ENCODE measurements at regions not wholly inside any gene's neighbourhood (a gene's known extent, or its start where the extent isn't known, plus 50 kb on each side); places are given as distances from the start of the nearest gene placed in this dataset.
"Not testable (repeated sequence)": the region's sequence is repeated elsewhere in the genome, so short reads cannot be mapped to it uniquely, and the experiment has no call there.

DNA sequence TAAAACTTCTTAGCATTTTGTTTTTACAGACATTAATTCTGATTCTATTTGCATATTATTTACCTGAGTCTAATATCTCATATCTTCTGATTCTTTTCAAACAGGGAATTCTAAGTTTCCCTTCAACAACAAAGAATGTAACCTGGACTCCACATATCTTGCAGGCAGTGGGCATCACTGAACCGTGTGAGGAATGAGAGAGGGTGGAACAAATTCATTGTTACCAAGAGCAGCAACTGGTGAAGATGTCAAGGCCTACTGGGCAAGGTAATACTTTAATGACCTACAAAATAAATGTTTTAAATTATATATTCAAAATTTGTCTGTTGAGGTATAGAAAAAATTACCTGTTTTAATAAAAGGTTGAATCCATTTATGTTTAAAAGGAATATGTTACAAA, 455.3 kb upstream of the TUSC1 start:
- no peak for DNase-seq (ENCODE audit: low read depth, low spot score)
- in situ Hi-C loops (cut with HindIII; ENCODE audit: low sequenced_read_pairs): no loop called here
- no peak overlapping the region for H3K4me3 ChIP-seq (ENCODE audit: low read depth, low read length)
- TF ChIP-seq, protein P1, sequence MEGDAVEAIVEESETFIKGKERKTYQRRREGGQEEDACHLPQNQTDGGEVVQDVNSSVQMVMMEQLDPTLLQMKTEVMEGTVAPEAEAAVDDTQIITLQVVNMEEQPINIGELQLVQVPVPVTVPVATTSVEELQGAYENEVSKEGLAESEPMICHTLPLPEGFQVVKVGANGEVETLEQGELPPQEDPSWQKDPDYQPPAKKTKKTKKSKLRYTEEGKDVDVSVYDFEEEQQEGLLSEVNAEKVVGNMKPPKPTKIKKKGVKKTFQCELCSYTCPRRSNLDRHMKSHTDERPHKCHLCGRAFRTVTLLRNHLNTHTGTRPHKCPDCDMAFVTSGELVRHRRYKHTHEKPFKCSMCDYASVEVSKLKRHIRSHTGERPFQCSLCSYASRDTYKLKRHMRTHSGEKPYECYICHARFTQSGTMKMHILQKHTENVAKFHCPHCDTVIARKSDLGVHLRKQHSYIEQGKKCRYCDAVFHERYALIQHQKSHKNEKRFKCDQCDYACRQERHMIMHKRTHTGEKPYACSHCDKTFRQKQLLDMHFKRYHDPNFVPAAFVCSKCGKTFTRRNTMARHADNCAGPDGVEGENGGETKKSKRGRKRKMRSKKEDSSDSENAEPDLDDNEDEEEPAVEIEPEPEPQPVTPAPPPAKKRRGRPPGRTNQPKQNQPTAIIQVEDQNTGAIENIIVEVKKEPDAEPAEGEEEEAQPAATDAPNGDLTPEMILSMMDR (IDR thresholded peaks at IDR 0.05; ENCODE audit: low read depth, low read length): no peak

DNA sequence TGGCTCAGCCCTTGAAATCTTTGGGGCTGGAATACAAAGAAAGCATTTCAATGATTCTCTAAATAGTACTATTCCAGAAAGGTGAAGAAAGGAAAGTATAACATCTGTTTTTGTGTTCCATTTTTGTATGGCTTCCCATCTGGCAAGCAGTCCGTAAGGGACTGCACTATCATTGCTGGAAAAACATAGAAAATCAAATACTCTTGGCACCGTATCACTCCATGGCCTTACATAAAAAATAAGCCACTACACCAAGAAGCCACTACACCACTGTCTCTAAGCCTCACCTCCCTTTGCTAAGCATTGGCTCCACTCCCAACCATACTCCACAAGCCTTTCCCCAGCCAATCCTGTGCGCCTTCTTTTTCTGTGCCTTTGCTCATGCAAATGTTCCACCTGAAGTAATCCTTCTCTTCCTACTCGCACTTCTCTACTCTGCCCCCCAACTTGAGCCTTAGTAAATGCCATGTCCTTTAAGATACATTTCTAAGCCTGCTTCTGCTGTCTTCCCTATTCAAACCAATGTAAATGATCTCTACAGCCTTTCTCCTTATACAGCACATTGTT, 454.6 kb upstream of the TUSC1 start:
- H3K4me3 ChIP-seq (ENCODE audit: low read depth, low read length): no peak overlapping the region
- in situ Hi-C loops (cut with HindIII; ENCODE audit: low sequenced_read_pairs): no loop called here
- TF ChIP-seq, protein P1 (IDR thresholded peaks at IDR 0.05; ENCODE audit: low read depth, low read length): no peak
- DNase-seq (ENCODE audit: low read depth, low spot score): no peak

DNA sequence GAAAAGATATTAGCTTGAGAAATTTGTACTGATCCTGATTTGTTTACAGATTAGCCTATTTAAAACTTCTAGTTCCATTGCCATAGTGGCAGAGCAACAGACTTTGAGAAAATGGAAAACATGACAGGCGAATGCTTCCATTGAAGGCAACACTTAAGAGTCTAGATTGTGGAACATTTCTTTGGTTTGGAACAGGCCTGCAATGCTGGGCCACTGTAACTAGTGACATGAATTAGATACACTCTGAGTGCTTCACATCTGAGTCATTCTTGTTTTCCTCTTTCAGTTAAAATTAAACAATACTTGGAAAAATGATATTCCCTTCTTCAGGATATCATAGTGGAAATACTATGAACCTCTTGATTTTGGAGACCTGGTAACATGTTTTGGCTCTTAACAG, 453.6 kb upstream of the TUSC1 start:
- in situ Hi-C loops (cut with HindIII; ENCODE audit: low sequenced_read_pairs): no loop called here
- TF ChIP-seq, protein P1 (IDR thresholded peaks at IDR 0.05; ENCODE audit: low read depth, low read length): no peak
- no peak overlapping the region for H3K4me3 ChIP-seq (ENCODE audit: low read depth, low read length)
- DNase-seq (ENCODE audit: low read depth, low spot score): peak; percentile 43

DNA sequence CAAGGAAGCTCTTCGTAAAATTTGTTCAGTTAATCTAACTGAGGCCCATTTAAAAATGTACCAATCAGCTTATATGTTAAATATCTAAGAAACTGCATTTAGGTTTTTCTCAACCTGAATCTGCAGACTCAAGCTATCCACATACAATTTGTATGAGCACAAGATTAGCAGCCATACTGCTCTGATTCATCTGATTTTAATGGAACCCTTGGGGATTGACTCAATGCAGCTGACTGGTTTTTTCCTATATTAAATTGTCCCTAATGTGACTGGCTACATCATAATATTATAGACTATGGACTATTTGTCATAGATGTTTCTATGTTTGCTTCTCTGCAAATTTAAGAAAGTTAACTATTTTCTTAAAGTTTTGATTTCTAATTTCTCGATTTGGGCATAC, 451.0 kb upstream of the TUSC1 start:
- TF ChIP-seq, protein P1 (IDR thresholded peaks at IDR 0.05; ENCODE audit: low read depth, low read length): no peak
- no peak overlapping the region for H3K4me3 ChIP-seq (ENCODE audit: low read depth, low read length)
- peak; percentile 23 for DNase-seq (ENCODE audit: low read depth, low spot score)
- in situ Hi-C loops (cut with HindIII; ENCODE audit: low sequenced_read_pairs): no loop called here

DNA sequence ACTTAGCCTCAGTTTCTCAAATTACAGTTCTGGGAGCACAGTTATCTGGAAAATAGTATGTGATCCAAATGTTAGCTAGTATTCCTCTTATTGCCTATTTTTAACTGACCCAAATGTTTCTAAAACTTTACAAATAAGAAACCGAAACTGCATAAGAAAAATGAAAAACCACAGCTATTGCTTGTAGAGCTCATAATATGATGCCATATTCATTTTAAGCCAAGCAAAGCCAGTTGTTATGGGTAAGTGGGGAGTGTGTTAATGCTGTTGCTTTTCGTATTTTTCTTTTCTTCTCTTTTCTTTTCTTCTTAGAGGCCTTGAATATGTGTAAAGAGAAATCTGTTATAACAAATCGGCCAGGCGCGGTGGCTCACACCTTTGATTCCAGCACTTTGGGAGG, 447.4 kb upstream of the TUSC1 start:
- H3K4me3 ChIP-seq (ENCODE audit: low read depth, low read length): no peak overlapping the region
- DNase-seq (ENCODE audit: low read depth, low spot score): no peak
- in situ Hi-C loops (cut with HindIII; ENCODE audit: low sequenced_read_pairs): no loop called here
- TF ChIP-seq, protein P1 (IDR thresholded peaks at IDR 0.05; ENCODE audit: low read depth, low read length): no peak

DNA sequence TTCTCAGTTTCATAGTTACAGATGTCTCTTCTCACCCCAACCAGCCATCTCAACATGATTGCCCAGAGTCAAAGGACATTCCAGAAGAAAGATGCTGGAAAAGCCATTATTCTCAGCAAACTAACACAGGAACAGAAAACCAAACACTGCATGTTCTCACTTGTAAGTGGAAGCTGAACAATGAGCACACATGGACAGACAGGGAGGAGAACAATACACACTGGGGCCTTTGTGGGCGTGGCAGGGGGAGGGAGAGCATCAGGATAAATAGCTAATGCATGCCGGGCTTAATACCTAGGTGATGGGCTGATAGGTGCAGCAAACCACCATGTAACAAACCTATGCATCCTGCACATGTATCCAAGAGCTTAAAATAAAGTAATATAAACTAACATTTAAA, 437.8 kb upstream of the TUSC1 start:
- in situ Hi-C loops (cut with HindIII; ENCODE audit: low sequenced_read_pairs); H3K4me3 ChIP-seq (ENCODE audit: low read depth, low read length); DNase-seq (ENCODE audit: low read depth, low spot score): not testable (repeated sequence)

DNA sequence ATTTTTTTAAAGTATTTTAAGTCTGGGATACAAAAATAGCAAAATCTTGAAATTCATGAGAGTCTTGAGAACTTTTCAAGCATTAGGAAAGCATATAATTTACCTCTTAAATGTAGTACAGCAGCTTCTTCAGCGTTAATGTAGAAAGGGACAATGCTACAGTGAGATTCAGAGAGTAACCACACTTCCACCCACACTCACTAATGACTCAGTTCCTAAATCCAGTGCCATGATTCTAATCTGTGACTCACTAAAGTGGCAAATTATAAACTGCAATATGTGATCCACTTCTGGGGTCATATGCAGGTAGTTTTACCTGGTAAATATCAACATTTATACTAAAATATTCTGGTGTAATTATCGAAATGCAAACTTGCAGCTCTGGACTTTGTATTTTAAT, 434.5 kb upstream of the TUSC1 start:
- DNase-seq (ENCODE audit: low read depth, low spot score): no peak
- TF ChIP-seq, protein P1 (IDR thresholded peaks at IDR 0.05; ENCODE audit: low read depth, low read length): no peak
- in situ Hi-C loops (cut with HindIII; ENCODE audit: low sequenced_read_pairs): no loop called here
- no peak overlapping the region for H3K4me3 ChIP-seq (ENCODE audit: low read depth, low read length)
